ENCODE measurements at regions not wholly inside any gene's neighbourhood (a gene's known extent, or its start where the extent isn't known, plus 50 kb on each side); places are given as distances from the start of the nearest gene placed in this dataset.
"Not testable (repeated sequence)": the region's sequence is repeated elsewhere in the genome, so short reads cannot be mapped to it uniquely, and the experiment has no call there.

GRCh38 chr15:56568466-56569167, 103.7 kb upstream of the MNS1 start:
- 89% methylated on average over 1 of the region's 4 CpGs for WGBS (ENCODE audit: insufficient coverage, low coverage, low lambda C conversion rate, missing lambda C conversion rate)
- Histone ChIP-seq H3K4me3 (no peak overlapping the region), H3K36me3 (no peaks in the 10 kb centered on the region), H3K27ac (no peak overlapping the region), H3K4me1 (no peaks in the 10 kb centered on the region), H3K9me3 (no peaks in the 10 kb centered on the region), H3K27me3 (no peaks in the 10 kb centered on the region)
- DNase-seq = no peak
- no peak for TF ChIP-seq POLR2A (IDR thresholded peaks at IDR 0.05)
- TF ChIP-seq CTCF (IDR thresholded peaks at IDR 0.05) = no peak
- intact Hi-C loops (cut with DNase I) = no loop called here
- no peak for ATAC-seq

- H3K9me3 ChIP-seq = no peaks in the 10 kb centered on the region
- H3K4me1 ChIP-seq = no peaks in the 10 kb centered on the region
- no peak for TF ChIP-seq CTCF (IDR thresholded peaks at IDR 0.05)
- TF ChIP-seq POLR2A (IDR thresholded peaks at IDR 0.05) = no peak
- DNase-seq = no peak
- no peaks in the 10 kb centered on the region for H3K27me3 ChIP-seq
- H3K36me3 ChIP-seq = no peaks in the 10 kb centered on the region
- no peak for ATAC-seq
- intact Hi-C loops (cut with DNase I) = no loop called here
- H3K27ac ChIP-seq = no peak overlapping the region
- H3K4me3 ChIP-seq = no peak overlapping the region
Measured at GRCh38 chr15:56557415-56557814, 92.5 kb upstream of the MNS1 start.

GRCh38 chr15:56553486-56553885, 88.5 kb upstream of the MNS1 start:
- ATAC-seq (no peak), DNase-seq (no peak)
- Histone ChIP-seq H3K4me3 (no peak overlapping the region), H3K36me3 (no peaks in the 10 kb centered on the region), H3K27me3 (no peaks in the 10 kb centered on the region), H3K9me3 (no peaks in the 10 kb centered on the region), H3K4me1 (no peaks in the 10 kb centered on the region), H3K27ac (no peak overlapping the region)
- TF ChIP-seq POLR2A (IDR thresholded peaks at IDR 0.05) (no peak), CTCF (IDR thresholded peaks at IDR 0.05) (no peak)
- WGBS (ENCODE audit: insufficient coverage, low coverage, low lambda C conversion rate, missing lambda C conversion rate) = 64% methylated on average over 1 of the region's 1 CpG
- intact Hi-C loops (cut with DNase I) = no loop called here

- Histone ChIP-seq H3K27me3 (no peaks in the 10 kb centered on the region), H3K4me3 (no peak overlapping the region), H3K36me3 (no peaks in the 10 kb centered on the region), H3K4me1 (no peaks in the 10 kb centered on the region), H3K27ac (no peak overlapping the region), H3K9me3 (no peaks in the 10 kb centered on the region)
- DNase-seq (no peak), ATAC-seq (no peak)
- intact Hi-C loops (cut with DNase I) = no loop called here
- TF ChIP-seq POLR2A (IDR thresholded peaks at IDR 0.05) (no peak), CTCF (IDR thresholded peaks at IDR 0.05) (no peak)
- 55% methylated on average over 1 of the region's 1 CpG for WGBS (ENCODE audit: insufficient coverage, low coverage, low lambda C conversion rate, missing lambda C conversion rate)
Measured at GRCh38 chr15:56552659-56553058, 87.7 kb upstream of the MNS1 start.

DNA sequence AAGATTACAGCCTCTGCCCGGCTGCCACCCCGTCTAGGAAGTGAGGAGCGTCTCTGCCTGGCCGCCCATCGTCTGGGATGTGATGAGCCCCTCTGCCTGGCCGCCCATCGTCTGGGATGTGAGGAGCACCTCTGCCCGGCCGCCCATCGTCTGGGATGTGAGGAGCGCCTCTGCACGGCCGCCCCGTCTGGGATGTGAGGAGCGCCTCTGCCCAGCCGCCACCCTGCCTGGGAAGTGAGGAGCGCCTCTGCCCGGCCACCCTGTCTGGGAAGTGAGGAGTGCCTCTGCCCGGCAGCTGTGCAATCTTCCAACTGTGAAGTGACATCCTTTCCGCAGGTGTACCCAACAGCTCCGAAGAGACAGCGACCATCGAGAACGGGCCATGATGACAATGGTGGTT, 75.6 kb upstream of the MNS1 start:
- ATAC-seq; H3K36me3 ChIP-seq; H3K4me1 ChIP-seq; intact Hi-C loops (cut with DNase I); H3K27me3 ChIP-seq; H3K27ac ChIP-seq; H3K9me3 ChIP-seq; DNase-seq; H3K4me3 ChIP-seq: not testable (repeated sequence)
- 85% methylated on average over 14 of the region's 24 CpGs for WGBS (ENCODE audit: insufficient coverage, low coverage, low lambda C conversion rate, missing lambda C conversion rate)

GRCh38 chr15:56540157-56540556, 75.2 kb upstream of the MNS1 start:
- H3K9me3 ChIP-seq; H3K4me1 ChIP-seq; H3K4me3 ChIP-seq; intact Hi-C loops (cut with DNase I); H3K36me3 ChIP-seq; H3K27me3 ChIP-seq; DNase-seq; H3K27ac ChIP-seq; ATAC-seq: not testable (repeated sequence)
- 87% methylated on average over 14 of the region's 22 CpGs for WGBS (ENCODE audit: insufficient coverage, low coverage, low lambda C conversion rate, missing lambda C conversion rate)
